VCaP (cell line): ENCODE measurements at regions not wholly inside any gene's neighbourhood (a gene's known extent, or its start where the extent isn't known, plus 50 kb on each side); places are given as distances from the start of the nearest gene placed in this dataset.

Source experiments
- H3K27ac ChIP-seq: fragments of 450-650 bp; 2 replicates; pipeline ENCODE4 v1.5.1; 2017
- CTCF ChIP-seq: fragments of 450-650 bp; conservative IDR thresholded peaks from 2 replicates; pipeline ENCODE4 v1.5.1; 2017; ENCODE audit warnings: mild to moderate bottlenecking, moderate library complexity

GRCh38 chr7:155984609-155985405 lies 172.5 kb upstream of the SHH start:
- TF ChIP-seq CTCF, result no peak
- no peak overlapping the region for H3K27ac ChIP-seq

- TF ChIP-seq CTCF, result no peak
- H3K27ac ChIP-seq, result no peak overlapping the region
These were observed 171.8 kb upstream of the SHH start for GRCh38 chr7:155984028-155984580.

DNA sequence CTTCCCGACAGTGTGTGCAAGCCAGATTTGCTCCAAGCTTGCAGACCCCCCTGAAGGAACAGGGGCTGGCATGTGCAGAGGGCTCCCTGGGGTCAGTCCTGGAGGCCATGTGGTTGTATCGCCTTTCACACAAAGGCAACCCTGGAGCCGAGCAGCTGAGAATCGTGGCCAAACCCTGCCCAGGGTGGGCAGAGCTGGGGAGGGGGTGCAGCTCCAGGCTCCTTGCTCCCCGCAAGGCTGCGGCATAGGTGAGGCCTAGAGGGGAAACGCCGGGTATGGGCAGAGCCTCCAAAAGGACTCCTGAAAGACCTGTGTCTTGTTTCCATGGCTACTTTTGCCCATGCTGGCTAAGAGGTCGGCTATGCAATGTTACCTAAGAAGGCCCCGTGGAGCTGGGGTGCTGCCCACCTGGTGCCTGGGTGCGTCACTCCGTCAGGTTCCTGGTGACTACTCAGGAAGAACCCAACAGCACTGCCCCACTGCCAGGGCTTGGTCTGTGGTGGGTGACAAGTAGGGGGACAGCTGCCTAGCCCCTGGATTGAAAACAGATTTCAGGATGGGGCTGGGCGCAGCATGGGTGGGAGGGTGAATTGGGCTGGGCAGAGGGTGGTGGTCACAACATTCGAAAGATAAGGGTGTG lies 171.0 kb upstream of the SHH start:
- no peak overlapping the region for H3K27ac ChIP-seq
- TF ChIP-seq CTCF, result no peak

- no peak overlapping the region for H3K27ac ChIP-seq
- TF ChIP-seq CTCF, result no peak
These were observed 169.4 kb upstream of the SHH start for GRCh38 chr7:155981703-155982102.

GRCh38 chr7:155980841-155981240 lies 168.6 kb upstream of the SHH start:
- TF ChIP-seq CTCF, result no peak
- no peak overlapping the region for H3K27ac ChIP-seq

- TF ChIP-seq CTCF, result no peak
- H3K27ac ChIP-seq, result no peak overlapping the region
These were observed 167.7 kb upstream of the SHH start for GRCh38 chr7:155979994-155980393.

GRCh38 chr7:155979566-155979965 lies 167.3 kb upstream of the SHH start:
- TF ChIP-seq CTCF, result no peak
- H3K27ac ChIP-seq, result no peak overlapping the region
